GM21526 (cell line): ENCODE measurements at regions not wholly inside any gene's neighbourhood (a gene's known extent, or its start where the extent isn't known, plus 50 kb on each side); places are given as distances from the start of the nearest gene placed in this dataset.
"Not testable (repeated sequence)": the region's sequence is repeated elsewhere in the genome, so short reads cannot be mapped to it uniquely, and the experiment has no call there.

Source experiments
- ATAC-seq: cut with Tn5 transposase; IDR thresholded peaks from one replicate; pipeline ENCODE4 v1.9.1; 2021; ENCODE audit warnings: moderate library complexity; ENCODE audit not compliant: unreplicated experiment, low FRiP score

DNA sequence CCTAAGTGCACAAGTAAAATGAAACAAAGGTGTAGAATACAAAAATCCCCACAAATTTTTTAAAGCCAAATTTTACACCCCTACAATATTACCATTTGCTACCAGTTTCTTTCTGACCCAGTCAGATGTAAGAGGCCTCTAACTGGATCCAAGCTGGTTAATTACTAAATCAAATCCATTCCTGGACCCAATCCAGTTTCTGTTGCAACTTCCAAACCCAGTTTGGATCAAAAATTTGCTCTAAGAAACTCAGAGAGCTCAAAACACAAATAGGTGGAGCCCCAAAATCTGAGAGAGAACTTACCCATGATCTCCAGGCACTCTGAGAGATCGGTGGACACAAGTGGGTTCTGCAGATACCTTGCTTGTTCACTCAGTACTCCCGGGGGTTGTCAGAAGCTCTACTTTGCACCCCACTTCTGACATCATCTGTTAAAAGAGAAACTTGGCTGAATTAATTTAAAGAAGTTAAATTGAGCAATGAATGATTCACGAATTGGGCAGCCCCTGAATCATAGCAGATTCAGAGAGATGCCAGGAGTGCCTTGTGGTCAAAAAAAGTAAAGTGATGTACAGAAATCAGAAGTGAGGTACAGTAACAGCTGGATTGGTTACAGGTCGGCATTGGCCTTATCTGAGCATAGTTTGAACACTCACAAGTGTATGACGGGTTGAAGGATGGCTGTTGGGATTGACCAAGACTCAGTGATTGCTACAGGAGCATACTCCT lies 448.0 kb downstream of the KCNT2 start:
- no peak for ATAC-seq

DNA sequence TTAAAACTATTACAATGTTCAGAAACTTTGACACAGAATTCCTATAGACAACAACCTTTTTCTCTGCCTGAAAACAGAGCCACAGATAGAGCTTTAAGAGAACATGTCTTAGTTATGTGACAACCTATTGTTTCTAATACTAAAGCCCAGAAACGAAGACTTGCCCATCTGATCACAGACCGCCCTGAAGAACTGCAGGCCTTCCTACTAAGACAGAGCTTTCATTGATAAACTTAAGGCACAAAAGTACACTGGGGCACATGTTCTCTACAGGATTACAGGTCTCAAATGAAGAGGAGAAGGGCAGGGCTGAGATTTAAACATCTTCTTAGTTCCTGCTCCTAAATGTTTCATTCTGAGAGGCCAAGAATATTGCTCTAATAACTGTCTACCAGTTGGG lies 452.7 kb downstream of the KCNT2 start:
- no peak for ATAC-seq

DNA sequence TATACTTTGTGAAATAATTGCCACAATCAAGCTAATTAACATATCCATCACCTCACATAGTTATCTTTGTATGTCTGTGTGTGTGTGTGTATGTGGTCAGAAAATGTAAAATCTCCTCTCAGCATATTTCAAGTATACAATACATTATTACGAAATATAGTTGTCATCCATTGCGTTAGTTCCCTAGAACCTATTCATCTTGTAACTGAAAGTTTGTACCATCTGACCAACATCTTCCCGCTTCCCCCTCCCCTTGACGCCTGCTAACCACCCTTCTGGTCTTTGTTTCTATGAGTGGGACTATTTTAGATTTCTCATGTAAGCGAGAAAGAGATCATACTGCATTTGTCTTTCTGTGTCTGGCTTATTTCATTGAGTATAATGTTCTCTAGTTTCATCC lies 455.3 kb downstream of the KCNT2 start:
- no peak for ATAC-seq

DNA sequence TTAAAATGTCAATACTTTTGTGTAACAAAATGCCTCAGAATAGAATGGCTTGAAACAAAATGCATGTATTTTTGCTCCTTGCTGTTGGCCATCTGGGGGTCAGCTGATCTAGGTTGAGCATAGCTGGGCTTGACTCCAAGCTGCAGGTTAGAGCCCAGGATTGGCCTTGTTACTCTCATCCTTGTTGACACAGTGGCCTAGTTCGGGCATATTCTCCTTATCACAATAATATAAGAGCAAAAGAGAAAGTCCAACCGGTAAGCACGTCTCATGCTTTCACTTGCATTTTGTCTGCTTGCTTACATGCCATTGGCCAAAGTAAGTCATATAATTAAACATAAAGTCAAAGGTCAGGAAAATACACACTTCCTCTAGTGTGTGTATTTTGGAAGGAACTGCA lies 456.2 kb downstream of the KCNT2 start:
- peak; percentile 75 for ATAC-seq

DNA sequence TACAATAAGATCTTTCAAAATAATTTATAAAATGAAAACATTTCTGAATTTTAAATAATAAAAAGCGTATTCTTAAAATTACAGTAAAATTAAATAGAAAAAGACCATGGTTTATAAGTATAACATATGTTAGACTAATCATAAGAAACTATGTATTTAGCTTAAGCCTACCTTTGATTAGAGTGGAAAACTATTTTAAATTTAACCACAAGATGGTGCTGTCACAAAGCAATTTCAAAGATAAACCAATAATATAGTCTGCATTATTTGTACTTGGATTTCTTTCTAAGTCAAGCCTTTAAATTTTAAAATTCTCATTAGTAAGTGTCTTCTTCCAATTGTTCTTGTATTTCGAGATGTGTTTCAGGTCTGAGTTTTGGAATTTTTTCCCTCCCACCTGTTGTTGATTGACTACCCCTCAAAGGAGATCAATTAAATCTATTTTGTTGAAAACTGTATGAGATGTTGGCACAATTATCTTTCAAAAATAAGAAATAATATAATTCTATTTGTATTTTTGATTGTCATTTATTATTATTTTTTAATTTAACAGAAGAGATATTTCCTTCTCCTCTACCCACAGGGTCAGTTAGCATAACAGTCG lies 459.8 kb downstream of the KCNT2 start:
- peak; percentile 45 for ATAC-seq

DNA sequence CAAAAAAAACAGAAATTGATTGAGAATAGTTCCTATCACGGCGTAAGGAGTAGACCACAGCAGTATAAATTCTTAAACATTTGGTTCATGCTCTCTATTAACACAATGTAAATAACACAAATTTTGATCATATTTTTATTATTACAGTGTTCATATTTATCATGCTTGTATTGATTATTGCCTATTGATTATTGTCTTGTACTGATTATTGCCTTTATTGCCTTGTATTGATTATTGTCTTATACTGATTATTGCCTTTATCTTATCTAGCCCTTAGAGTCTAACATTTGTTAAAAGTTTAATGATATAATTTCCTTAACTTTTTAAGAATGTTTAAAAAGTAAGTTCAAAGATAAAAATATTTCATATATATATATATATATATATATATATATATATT lies 460.7 kb downstream of the KCNT2 start:
- ATAC-seq = no peak

DNA sequence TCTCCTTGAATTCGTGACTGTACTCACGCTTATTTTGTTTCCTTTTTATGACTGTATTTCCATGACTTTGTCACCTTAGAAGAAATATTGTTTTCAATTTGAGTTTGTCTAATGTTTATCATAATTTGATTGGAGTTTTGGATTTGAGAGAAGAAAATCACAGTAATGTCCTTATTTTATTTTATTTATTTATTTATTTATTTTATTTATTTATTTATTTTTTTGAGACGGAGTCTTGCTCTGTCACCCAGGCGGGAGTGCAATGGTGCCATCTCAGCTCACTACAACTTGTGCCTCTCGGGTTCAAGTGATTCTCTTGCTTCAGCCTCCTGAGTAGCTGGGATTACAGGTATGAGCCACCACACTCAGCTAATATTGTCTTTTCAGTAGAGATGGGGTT lies 463.1 kb downstream of the KCNT2 start:
- not testable (repeated sequence) for ATAC-seq

DNA sequence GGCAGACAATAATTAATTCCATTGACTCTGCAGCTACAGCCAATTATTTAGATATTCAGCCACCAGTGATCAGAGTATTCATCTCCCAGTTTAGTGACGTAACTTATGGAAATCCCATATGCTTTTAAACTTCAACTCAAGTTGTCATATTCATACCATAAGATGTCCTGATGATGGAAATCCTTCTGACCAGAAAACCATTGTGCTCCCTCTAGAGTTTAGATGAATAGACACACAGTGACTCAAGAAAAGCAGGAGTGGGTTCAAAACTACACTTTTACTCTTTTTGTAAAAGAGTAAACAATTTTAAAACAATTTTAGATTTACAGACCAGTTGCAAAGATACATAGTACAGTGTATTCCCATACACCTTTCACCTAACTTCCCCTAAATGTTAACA lies 463.7 kb downstream of the KCNT2 start:
- no peak for ATAC-seq

DNA sequence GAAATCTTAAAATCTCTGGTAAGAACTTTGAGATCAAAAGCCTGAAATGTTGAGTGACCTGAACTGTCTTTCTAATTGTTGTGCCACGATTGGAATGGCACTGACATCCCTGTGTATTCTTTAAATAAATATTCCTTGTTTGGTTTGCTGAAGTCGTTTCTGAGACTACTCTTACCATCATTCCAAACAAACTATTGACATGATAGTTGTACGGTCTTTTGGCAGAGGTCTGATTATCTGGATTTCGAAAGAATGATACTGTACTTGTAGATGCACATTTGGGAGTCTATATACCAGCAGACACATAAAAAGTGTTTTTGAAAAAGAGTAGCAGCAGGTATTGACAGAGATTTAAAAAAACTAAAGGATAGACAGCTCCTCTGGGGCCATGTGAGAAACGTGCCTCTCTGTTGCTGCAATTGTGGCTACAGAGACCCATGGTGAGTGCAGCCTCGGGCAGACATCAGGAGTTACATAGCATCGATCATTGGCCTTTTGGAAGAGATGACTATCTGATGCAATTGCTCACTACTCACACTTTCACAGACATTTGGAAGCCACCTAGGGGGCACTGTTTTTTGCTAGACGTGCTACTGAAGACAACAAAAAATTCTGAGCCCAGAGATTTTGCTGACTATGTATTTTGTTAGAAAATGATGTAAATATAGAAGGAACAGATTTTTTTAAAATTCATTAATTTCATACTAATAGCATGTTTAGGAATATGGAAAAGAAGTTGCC lies 464.5 kb downstream of the KCNT2 start:
- no peak for ATAC-seq

DNA sequence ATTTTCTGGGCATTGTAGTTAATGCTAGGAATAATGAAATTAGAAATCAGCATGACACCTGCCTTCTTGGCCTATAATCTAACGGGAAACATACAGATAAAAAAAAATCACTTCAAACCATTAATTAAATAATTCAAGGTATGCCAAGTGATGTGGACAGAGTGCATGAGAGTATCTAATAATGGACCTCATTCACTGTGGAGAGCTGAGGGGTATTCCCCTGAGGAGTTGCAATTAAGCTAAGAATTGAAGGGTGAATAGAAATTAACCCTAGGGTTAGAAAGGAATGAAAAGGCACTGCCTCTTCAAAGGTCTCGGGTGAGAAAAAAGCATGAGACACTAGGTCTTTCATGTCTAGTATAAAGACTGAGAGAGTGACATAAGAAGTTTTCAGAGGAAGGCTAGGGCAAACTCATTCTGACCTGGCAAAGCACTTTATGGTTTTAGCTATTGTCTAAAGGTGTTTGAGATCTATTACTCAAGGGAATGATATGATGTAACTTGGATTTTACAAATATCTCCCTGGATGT lies 466.1 kb downstream of the KCNT2 start:
- no peak for ATAC-seq

DNA sequence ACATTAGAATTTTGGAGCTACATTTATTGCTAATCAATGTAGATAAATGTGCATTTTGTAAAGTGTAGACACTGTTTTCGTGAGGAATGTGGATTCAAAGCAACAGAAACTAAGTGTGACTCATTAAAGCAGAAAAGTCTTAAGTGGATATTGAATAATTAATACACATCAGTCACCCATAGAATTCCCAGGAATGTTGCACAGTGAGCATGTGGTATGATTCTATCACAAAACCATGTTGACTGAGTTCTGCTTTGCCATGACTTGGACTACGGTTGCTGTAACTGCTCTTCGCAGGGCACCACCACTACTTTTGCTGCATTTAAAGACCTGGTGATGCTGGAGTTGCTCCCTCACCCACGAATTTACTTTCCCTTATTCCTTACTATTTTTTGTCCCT lies 471.8 kb downstream of the KCNT2 start:
- no peak for ATAC-seq

DNA sequence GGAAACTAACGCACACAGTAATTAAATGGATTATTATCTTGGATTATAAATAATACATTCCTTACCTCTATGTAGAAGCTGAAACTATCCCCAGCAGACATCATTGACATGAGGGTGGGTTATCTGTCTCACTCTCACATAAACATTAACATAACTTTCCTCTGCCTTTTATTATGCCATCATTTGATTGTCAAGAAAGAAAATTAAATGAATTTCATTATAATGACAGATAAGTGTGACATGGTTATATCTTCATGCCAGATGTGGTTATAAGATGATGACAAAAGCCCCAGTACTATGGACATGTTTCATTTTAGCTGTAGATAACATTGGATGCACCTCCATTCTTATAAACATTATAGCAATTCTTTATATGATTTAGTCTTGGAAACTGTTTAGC lies 476.5 kb downstream of the KCNT2 start:
- no peak for ATAC-seq

DNA sequence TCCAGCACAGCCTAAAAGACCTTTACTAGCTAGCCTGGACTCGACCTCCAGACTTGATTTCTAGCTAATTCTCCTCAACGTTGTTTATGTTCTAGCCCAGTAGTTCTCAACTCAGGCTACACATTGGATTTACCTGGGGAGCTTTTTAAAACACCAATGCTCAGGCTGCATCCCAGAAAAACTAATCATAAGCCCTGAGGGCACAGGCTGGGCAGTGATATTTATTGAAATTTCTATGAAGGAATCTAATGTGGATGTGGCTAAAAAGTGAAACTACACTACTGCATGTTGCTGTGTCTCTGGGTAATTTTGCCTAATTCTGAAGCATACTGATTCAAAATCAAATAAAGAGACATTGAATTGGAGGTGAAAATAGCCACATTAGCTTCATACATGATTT lies 479.4 kb downstream of the KCNT2 start:
- ATAC-seq = no peak

DNA sequence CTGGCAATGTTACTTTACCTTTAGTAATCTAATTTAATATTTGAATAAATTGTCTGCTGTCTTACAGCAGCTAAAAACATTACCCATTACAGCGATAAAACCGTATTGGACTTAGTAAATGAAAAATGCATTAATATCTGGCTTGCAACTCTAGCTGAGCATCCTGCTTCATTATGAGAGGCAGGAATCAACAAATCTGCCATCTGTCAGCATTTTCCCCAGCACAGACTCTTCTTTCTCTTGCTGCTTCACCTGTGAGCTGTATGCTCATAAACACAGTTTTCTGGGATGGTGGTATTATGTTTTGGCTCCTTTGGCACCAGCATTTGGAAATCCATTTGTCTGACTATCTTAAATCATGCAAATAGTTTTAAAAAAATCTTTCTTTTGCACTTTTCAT lies 487.1 kb downstream of the KCNT2 start:
- ATAC-seq = no peak

DNA sequence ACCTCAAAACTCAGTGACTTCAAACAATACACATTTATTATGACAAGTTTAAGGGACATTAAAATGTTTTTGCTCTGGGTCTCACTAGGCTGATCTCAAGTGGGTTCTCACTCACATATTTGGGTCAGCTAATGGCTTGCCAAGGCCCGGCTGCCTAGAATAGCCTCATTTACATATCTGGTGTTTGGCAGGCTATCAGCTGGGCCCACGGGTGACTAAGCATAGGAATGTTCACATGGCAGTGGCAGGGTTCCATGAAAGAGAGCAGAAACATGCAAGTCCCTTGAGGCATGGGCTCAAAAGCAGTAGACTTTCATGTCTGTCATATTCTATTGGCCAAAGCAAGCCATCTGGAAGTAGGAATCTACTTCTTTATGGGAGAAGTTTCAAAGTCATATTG lies 492.6 kb downstream of the KCNT2 start:
- no peak for ATAC-seq

DNA sequence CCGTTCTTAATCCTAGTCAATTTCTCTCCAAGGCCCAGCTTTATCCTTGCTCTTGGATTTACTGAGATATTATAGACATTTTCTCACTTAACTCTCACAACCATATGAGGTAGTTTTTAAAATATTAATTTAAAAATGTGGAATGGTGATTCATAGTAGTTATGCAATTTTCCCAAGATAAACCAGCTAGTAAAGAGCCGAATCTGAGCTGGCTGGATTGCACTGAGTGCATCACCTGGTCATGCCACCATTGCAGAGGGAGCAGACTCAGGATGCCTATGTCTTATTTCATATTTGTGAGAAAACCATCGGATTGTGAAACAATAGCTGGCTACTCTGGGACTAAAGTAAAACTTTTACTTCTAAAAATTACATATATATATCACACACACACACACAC lies 494.0 kb downstream of the KCNT2 start:
- no peak for ATAC-seq

DNA sequence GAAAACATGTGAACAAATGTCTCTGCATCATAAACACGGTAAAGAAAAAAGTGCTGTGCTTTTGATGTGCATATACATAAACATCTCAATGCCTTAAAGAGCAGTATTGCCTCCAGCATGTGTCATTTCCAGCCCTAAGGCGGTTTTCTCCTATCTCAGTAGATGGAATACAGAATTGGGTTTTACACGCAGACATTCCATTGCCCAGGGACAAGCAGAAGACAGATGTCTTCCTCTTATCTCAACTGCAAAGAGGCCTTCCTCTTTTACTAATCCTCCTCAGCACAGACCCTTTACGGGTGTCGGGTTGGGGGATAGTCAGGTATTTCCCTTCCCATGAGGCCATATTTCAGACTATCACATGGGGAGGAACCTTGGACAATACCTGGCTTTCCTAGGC lies 499.2 kb downstream of the KCNT2 start:
- not testable (repeated sequence) for ATAC-seq

DNA sequence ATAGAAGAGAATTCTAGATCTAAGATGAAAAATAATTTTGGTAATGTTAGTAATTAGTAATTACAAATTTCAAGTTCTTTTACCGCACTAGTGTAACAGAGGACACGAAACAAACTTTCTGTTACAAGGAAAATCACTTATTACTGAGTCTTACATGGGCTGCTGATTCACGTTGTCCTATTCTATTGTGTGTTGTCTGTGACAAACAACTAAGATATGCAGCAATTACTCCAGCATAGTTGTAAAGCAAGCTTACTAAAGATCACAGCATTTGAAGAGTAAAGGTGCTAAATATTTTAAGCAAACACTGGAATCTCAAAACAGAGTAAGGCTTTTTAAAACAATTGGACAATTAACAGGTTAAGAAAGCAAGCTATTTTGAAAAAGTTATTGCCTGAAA lies 502.3 kb downstream of the KCNT2 start:
- ATAC-seq = no peak

DNA sequence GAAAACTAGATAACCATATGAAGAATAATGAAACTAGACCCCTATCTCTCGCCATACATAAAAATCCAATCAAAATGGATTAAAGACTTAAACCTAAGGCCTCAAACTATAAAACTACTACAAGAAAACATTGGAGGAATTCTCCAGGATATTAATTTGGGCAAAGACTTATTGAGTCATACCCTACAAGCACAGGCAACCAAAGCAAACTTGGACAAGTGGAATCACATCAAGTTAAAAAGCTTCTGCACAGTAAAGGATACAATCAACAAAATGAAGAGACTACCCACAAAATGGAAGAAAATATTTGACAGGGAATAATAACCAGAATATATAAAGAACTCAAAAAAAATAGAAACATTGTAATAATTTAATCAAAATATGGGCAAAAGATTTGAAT lies 505.4 kb downstream of the KCNT2 start:
- no peak for ATAC-seq

DNA sequence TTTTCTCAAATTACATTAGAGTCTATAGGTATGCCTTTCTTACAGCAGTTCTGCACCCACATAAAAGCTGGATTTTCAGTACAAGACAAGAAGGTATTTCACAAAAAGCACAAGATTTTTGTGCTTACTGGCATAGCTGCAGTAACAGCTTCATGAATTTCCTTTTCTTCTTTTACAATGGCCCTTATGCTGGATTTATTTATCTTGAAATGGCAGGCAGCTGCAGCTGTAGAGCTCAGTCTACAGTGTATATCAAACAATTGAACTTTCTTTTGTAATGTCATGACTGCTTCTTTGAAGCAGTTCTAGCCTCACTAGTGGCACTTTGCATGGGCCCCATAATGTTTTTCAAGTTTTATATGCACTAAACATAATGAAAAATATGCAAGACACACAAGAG lies 510.2 kb downstream of the KCNT2 start:
- no peak for ATAC-seq

DNA sequence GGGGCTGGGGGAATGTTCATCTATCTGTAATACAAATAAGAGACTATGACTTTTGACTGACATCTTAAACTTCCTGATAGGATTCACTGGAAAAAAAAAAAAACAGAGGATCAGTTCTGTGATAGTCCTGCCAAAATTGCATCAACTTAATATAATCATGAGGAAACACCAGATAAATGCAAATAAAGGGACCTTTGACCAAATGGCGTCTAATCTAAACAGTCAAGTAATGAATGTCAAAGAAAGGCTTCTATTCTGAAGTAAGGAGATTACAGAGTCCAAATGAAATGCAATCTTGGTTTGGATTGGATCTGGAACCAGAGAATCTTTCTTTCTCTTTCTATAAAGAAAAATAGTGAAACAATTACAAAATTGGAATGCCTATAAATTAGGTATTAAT lies 513.4 kb downstream of the KCNT2 start:
- ATAC-seq = no peak
